GM12872 (cell line): ENCODE measurements at regions not wholly inside any gene's neighbourhood (a gene's known extent, or its start where the extent isn't known, plus 50 kb on each side); places are given as distances from the start of the nearest gene placed in this dataset.

ENCODE experiments used
- TF ChIP-seq, protein P1 (sequence below): IDR thresholded peaks from 3 replicates; pipeline ENCODE4 v1.5.1; 2011; ENCODE audit warnings: low read depth, mild to moderate bottlenecking, low read length, moderate library complexity; ENCODE audit not compliant: insufficient read depth

- TF ChIP-seq, protein P1, sequence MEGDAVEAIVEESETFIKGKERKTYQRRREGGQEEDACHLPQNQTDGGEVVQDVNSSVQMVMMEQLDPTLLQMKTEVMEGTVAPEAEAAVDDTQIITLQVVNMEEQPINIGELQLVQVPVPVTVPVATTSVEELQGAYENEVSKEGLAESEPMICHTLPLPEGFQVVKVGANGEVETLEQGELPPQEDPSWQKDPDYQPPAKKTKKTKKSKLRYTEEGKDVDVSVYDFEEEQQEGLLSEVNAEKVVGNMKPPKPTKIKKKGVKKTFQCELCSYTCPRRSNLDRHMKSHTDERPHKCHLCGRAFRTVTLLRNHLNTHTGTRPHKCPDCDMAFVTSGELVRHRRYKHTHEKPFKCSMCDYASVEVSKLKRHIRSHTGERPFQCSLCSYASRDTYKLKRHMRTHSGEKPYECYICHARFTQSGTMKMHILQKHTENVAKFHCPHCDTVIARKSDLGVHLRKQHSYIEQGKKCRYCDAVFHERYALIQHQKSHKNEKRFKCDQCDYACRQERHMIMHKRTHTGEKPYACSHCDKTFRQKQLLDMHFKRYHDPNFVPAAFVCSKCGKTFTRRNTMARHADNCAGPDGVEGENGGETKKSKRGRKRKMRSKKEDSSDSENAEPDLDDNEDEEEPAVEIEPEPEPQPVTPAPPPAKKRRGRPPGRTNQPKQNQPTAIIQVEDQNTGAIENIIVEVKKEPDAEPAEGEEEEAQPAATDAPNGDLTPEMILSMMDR, result no peak
These were observed 386.9 kb upstream of the TLE4 start for GRCh38 chr9:79184831-79185230.

DNA sequence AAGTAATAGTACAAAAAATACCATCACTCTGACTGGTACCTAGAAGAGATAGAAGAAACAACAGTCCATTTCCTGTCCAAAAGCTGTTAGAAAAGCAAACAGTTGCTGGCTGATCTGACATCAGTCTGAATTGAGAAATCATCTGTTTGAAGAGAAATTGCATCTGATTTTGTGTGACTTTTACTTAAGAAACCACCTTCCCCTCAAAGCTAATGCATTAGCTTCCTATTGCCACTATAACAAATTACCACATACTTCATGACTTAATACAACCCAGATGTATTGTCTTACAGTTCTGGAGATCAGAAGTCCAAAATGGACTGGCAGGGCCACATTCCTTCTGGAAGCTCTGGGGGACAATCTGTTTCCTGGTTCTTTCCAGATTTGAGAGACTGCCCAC is 385.9 kb upstream of the TLE4 start:
- TF ChIP-seq, protein P1, result no peak

DNA sequence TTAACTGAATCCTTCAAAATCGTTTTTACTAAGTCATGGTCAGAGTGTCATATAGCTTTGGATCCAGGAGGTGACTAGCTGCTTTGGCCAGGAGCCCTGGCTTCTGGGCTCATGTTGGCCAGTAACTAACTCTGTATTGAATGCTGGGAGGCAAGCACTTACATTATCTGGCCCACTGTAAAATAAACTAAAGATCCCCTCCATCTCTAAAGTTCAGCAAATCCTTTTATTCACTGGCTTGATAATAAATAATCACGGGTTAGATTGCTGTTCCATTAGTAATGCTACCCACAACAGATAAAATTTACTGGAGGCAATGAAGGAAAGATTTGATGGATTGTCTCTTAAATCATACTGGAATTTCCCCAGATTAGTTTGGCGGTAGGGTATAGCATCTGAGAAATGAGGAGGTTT is 382.2 kb upstream of the TLE4 start:
- TF ChIP-seq, protein P1, result no peak

GRCh38 chr9:79193001-79193400 is 378.8 kb upstream of the TLE4 start:
- TF ChIP-seq, protein P1, result no peak

GRCh38 chr9:79193501-79194223 is 378.1 kb upstream of the TLE4 start:
- TF ChIP-seq, protein P1, result no peak

DNA sequence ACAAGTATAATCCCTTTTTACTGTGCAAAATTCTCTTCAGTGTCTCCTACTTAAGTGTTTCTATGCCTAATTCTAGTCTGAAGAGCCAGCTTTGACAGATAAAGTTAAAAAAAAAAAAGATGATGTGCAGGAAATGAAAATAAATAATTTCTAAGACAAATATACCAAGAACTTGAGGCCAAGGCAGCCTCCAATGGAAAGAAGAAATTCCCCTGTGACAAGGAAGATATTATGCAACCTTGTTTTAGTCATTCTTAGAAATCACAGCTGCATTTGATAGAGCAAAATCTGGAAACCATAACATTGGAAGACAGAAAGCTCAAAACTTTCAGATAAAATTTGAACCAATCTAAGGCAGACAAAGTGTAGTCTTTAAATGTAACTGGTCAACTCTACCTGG is 375.9 kb upstream of the TLE4 start:
- TF ChIP-seq, protein P1, result no peak

GRCh38 chr9:79196606-79197005 is 375.2 kb upstream of the TLE4 start:
- TF ChIP-seq, protein P1, result no peak
